GM12892 (cell line): ENCODE measurements at regions not wholly inside any gene's neighbourhood (a gene's known extent, or its start where the extent isn't known, plus 50 kb on each side); places are given as distances from the start of the nearest gene placed in this dataset.

Source experiments
- POLR2A ChIP-seq: IDR thresholded peaks from 2 replicates; pipeline ENCODE4 v1.6.1; 2011; ENCODE audit warnings: low read depth, low read length, control low read depth
- POLR2AphosphoS5 ChIP-seq: IDR thresholded peaks from 2 replicates; pipeline ENCODE4 v1.6.1; 2011; ENCODE audit warnings: low read depth, low read length, control low read depth
- TAF1 ChIP-seq: IDR thresholded peaks from 2 replicates; pipeline ENCODE4 v1.6.1; 2011; ENCODE audit warnings: low read depth, mild to moderate bottlenecking, control low read depth, low read length, borderline replicate concordance

DNA sequence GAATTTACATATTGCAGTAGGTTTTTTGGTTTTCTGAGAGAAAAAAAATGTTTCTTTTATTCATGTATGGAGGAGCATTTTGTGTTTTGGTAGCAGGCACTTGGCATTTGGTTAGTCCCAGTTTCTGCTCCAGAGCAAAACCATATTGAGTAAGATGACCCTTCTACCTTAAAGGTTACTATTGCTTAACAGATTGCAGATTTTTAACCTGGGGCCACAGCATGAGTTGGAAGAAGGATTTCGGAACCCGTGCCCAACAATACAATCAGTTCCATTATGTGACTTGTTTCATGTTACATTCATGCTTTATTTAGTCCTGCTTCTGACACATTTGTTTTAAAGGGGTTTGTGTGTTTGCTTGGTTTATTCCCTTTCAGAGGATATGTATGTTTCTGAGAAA lies 496.3 kb downstream of the TFAP2B start:
- TF ChIP-seq POLR2AphosphoS5 = no peak
- no peak for TF ChIP-seq TAF1
- TF ChIP-seq POLR2A = no peak
